SU-DHL-6 (cell line): ENCODE measurements at regions not wholly inside any gene's neighbourhood (a gene's known extent, or its start where the extent isn't known, plus 50 kb on each side); places are given as distances from the start of the nearest gene placed in this dataset.

Experiments used
- EZH2phosphoT487 ChIP-seq: fragments of 200-600 bp; sonication (generic), shearing (Covaris generic); conservative IDR thresholded peaks from 2 replicates; pipeline ENCODE4 v1.6.1; 2018; ENCODE audit warnings: mild to moderate bottlenecking, antibody characterized with exemption, low read length, moderate library complexity, mixed read lengths
- TF ChIP-seq, protein P1 (sequence below): fragments of 200-600 bp; sonication (generic); IDR thresholded peaks from one replicate; pipeline ENCODE4 v1.5.1; 2017; ENCODE audit warnings: antibody characterized with exemption, mild to moderate bottlenecking, low read length, moderate library complexity; ENCODE audit not compliant: insufficient read depth, poor library complexity, severe bottlenecking

DNA sequence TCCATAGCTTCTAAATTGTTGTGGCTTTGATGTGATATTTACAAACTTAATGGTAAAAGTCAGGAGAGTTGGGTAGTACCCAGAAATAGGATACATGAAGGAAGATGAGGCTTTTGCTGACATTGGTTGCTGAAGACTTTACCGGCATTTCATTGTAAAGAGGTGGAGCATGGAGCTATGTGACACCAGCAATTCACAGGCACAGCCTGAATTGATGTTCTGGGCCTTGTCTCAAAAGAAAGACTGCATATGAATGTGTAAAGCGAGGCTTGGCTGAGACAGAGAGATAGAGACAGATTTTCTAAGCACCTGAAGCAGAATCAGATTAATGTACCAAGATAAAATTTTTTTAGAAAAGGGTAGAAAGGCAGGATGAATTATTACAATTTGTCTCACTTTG is 864.9 kb upstream of the ID2 start:
- TF ChIP-seq, protein P1, sequence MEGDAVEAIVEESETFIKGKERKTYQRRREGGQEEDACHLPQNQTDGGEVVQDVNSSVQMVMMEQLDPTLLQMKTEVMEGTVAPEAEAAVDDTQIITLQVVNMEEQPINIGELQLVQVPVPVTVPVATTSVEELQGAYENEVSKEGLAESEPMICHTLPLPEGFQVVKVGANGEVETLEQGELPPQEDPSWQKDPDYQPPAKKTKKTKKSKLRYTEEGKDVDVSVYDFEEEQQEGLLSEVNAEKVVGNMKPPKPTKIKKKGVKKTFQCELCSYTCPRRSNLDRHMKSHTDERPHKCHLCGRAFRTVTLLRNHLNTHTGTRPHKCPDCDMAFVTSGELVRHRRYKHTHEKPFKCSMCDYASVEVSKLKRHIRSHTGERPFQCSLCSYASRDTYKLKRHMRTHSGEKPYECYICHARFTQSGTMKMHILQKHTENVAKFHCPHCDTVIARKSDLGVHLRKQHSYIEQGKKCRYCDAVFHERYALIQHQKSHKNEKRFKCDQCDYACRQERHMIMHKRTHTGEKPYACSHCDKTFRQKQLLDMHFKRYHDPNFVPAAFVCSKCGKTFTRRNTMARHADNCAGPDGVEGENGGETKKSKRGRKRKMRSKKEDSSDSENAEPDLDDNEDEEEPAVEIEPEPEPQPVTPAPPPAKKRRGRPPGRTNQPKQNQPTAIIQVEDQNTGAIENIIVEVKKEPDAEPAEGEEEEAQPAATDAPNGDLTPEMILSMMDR, result no peak
- no peak for TF ChIP-seq EZH2phosphoT487
